Fibroblast of lung (primary cell): ENCODE measurements at regions not wholly inside any gene's neighbourhood (a gene's known extent, or its start where the extent isn't known, plus 50 kb on each side); places are given as distances from the start of the nearest gene placed in this dataset.

Source experiments
- CTCF ChIP-seq, 2 donors: IDR thresholded peaks in 1 of 2; conservative IDR thresholded peaks in 1 of 2; 1 replicate in 1 of 2; 2 replicates in 1 of 2; pipeline ENCODE4 v1.5.1; 2011 to 2012; ENCODE audit warnings: low read length in 2 of 2, control low read depth in 1 of 2, inconsistent platforms in 1 of 2, low read depth in 1 of 2, mild to moderate bottlenecking in 1 of 2
- EZH2 ChIP-seq: IDR thresholded peaks from 2 replicates; pipeline ENCODE4 v1.5.1; 2012; ENCODE audit warnings: low read length, control low read depth, mild to moderate bottlenecking; ENCODE audit errors: missing control alignments

GRCh38 chr2:53021292-53021691, 746.3 kb upstream of the CHAC2 start:
- no peak for TF ChIP-seq CTCF (conservative IDR thresholded peaks at IDR 0.05 in 1 of 2, IDR thresholded peaks at IDR 0.05 in 1 of 2; ENCODE audit: low read depth in 1 of 2, low read length in 2 of 2)
- no peak for TF ChIP-seq EZH2
